ENCODE measurements at regions not wholly inside any gene's neighbourhood (a gene's known extent, or its start where the extent isn't known, plus 50 kb on each side); places are given as distances from the start of the nearest gene placed in this dataset.

DNA sequence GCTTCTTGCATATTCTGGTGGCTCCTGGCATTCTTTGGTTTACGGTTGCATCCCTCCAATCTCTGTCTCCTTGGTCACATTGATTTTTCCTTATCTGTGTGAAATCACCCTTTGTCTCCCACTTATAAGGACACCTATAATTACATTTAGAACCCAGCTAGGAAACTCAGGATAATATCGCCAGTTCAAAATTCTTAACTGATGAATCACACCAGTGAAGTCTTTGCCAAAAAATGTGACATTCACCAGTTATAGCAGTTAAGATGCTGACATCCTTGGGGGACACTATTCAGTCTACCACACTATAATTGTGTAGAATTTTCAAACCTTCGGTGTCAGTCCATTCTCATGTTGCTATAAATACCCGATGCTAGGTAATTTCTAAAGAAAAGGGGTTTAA lies 320.2 kb downstream of the TMX3 start:
- TF ChIP-seq EZH2 (IDR thresholded peaks at IDR 0.05; ENCODE audit: insufficient read depth, poor library complexity, severe bottlenecking) = no peak
- no peak for TF ChIP-seq EZH2phosphoT487 (IDR thresholded peaks at IDR 0.05; ENCODE audit: insufficient read depth, low read depth)

Measured in GM23248 (cell line).